ENCODE measurements at regions not wholly inside any gene's neighbourhood (a gene's known extent, or its start where the extent isn't known, plus 50 kb on each side); places are given as distances from the start of the nearest gene placed in this dataset.

DNA sequence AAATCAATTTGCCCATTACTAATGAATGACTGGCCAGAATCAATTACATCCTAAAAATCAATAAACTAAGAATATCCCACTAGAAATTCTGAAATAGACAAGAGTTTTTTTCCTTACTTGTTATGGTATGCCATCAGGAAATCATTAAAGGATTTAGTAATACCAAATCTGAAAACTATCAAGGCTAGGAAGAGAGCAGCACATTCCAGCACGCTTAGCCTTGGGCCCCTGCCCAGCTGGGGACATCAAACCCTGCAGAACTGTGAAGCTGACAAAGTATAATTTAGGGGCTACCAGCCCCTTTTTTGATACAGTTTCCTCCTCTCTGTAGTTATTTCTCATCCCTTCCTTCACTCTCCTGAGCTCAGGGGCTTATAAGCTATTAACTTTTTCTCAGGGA is 247.8 kb upstream of the ZC3H12C start:
- H3K9me3 Mint-ChIP-seq (ENCODE audit: insufficient read depth) = no peaks in the 10 kb centered on the region
- no peaks in the 10 kb centered on the region for H3K27me3 Mint-ChIP-seq (ENCODE audit: low read depth)
- ATAC-seq (no peak), DNase-seq (no peak)
- H3K27ac Mint-ChIP-seq = no peak overlapping the region
- no peaks in the 10 kb centered on the region for H3K36me3 Mint-ChIP-seq (ENCODE audit: low read depth)
- H3K4me1 Mint-ChIP-seq (ENCODE audit: low read depth) = no peaks in the 10 kb centered on the region
- CTCF ChIA-PET = no interaction called here
- POLR2A ChIA-PET = no interaction called here
- no peak overlapping the region for H3K4me3 Mint-ChIP-seq

DNA sequence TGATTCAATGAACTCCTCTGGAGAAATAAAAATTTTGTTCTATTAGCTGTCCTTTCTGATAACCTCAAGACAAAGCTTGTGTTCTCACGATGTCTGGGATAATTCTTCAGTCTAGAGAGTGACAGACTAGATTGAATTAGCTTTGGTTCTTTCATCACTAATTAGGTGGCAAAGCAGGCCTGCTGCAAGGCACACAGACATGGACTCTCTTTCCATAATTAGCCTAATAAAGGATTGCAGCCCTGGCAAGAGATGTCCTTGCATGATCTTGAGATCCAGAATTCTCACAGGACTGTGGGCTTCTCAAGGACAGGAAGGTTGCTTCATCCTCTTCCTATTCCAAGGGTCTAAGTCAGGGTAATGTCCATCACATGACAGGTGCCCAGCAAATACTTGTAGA is 245.6 kb upstream of the ZC3H12C start:
- H3K36me3 Mint-ChIP-seq (ENCODE audit: low read depth) = no peaks in the 10 kb centered on the region
- no peaks in the 10 kb centered on the region for H3K4me1 Mint-ChIP-seq (ENCODE audit: low read depth)
- CTCF ChIA-PET = interaction anchor here (1.0 kb wide), 1 partner anchor 92 kb away, joined by 3 read pairs; no protein-coding TSS in a partner anchor
- DNase-seq (no peak), ATAC-seq (no peak)
- H3K27me3 Mint-ChIP-seq (ENCODE audit: low read depth) = no peaks in the 10 kb centered on the region
- POLR2A ChIA-PET = no interaction called here
- no peak overlapping the region for H3K4me3 Mint-ChIP-seq
- H3K27ac Mint-ChIP-seq = no peak overlapping the region
- no peaks in the 10 kb centered on the region for H3K9me3 Mint-ChIP-seq (ENCODE audit: insufficient read depth)

- no peaks in the 10 kb centered on the region for H3K27me3 Mint-ChIP-seq (ENCODE audit: low read depth)
- H3K36me3 Mint-ChIP-seq (ENCODE audit: low read depth) = no peaks in the 10 kb centered on the region
- POLR2A ChIA-PET = no interaction called here
- H3K4me3 Mint-ChIP-seq = no peak overlapping the region
- CTCF ChIA-PET = no interaction called here
- no peaks in the 10 kb centered on the region for H3K4me1 Mint-ChIP-seq (ENCODE audit: low read depth)
- ATAC-seq (no peak), DNase-seq (no peak)
- H3K27ac Mint-ChIP-seq = no peak overlapping the region
- H3K9me3 Mint-ChIP-seq (ENCODE audit: insufficient read depth) = no peaks in the 10 kb centered on the region
Measured at GRCh38 chr11:109849051-109849450, 244.1 kb upstream of the ZC3H12C start.

- Mint-ChIP-seq H3K27ac (no peak overlapping the region), H3K27me3 (ENCODE audit: low read depth) (no peaks in the 10 kb centered on the region), H3K4me3 (no peak overlapping the region), H3K9me3 (ENCODE audit: insufficient read depth) (no peaks in the 10 kb centered on the region), H3K36me3 (ENCODE audit: low read depth) (no peaks in the 10 kb centered on the region), H3K4me1 (ENCODE audit: low read depth) (no peaks in the 10 kb centered on the region)
- CTCF ChIA-PET = interaction anchor here (1.4 kb wide), 1 partner anchor 15 kb away, joined by 3 read pairs; no protein-coding TSS in a partner anchor
- POLR2A ChIA-PET = no interaction called here
- no peak for DNase-seq
- no peak for ATAC-seq
Measured at GRCh38 chr11:109849946-109850345, 243.2 kb upstream of the ZC3H12C start.

- no peak overlapping the region for H3K4me3 Mint-ChIP-seq
- CTCF ChIA-PET = interaction anchor here (1.2 to 1.3 kb wide), 2 partner anchors 13 to 87 kb away, joined by 3 to 4 read pairs; no protein-coding TSS in a partner anchor
- DNase-seq = no peak
- H3K36me3 Mint-ChIP-seq (ENCODE audit: low read depth) = no peaks in the 10 kb centered on the region
- H3K4me1 Mint-ChIP-seq (ENCODE audit: low read depth) = no peaks in the 10 kb centered on the region
- no peaks in the 10 kb centered on the region for H3K9me3 Mint-ChIP-seq (ENCODE audit: insufficient read depth)
- no peak overlapping the region for H3K27ac Mint-ChIP-seq
- POLR2A ChIA-PET = no interaction called here
- H3K27me3 Mint-ChIP-seq (ENCODE audit: low read depth) = no peaks in the 10 kb centered on the region
- no peak for ATAC-seq
Measured at GRCh38 chr11:109851780-109852390, 241.3 kb upstream of the ZC3H12C start.

DNA sequence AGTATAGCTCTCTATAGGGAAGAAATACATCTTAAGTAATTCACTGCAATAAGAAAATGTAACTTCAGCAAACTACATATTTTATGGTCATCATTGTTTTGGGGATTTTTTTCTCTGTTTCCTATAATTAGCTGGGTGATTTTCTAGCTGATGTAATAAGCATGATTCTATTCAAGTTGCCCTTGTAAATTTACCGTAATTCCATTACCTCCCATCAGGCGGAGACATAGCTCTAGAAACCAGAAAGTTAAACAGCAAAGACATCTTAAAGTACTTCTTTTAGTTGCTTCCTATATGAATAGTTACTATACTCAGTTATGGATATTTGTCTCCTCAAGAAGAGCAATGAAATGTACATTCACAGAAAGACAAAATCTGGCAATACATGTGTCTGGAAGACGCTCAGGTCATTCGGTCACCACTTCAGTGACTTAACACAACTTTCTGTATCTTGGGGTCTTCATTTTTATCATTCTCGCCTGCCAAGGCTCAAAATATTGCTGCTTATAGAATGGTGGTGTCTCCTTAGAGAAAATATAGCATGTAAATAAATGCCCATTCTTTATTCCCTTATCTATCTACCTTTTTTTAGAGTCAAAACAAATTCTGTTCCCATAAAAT is 239.9 kb upstream of the ZC3H12C start:
- POLR2A ChIA-PET = no interaction called here
- no peaks in the 10 kb centered on the region for H3K36me3 Mint-ChIP-seq (ENCODE audit: low read depth)
- no peak overlapping the region for H3K27ac Mint-ChIP-seq
- no peaks in the 10 kb centered on the region for H3K4me1 Mint-ChIP-seq (ENCODE audit: low read depth)
- DNase-seq (no peak), ATAC-seq (no peak)
- H3K27me3 Mint-ChIP-seq (ENCODE audit: low read depth) = no peaks in the 10 kb centered on the region
- H3K4me3 Mint-ChIP-seq = no peak overlapping the region
- CTCF ChIA-PET = interaction anchor here (0.7 to 1.2 kb wide), 6 partner anchors 9 to 386 kb away, joined by 3 to 6 read pairs (median 3); no protein-coding TSS in a partner anchor
- H3K9me3 Mint-ChIP-seq (ENCODE audit: insufficient read depth) = no peaks in the 10 kb centered on the region

DNA sequence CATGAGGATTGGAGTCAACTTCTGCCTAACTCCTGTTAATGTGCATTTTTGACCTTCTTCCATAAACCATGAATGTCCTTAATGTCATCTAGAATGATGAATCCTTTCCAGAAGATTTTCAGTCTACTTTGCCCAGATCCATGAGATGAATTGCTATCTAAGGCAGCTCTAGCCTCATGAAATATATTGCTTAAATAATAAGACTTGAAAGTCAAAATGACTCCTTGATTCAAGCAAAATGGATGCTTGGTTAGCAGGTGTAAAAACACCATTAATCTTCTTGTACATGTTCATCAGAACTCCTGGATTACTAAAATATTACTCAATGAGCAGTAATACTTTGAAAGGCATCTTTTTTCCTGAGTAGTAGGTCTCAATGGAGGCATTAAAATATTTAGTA is 238.5 kb upstream of the ZC3H12C start:
- ATAC-seq (no peak), DNase-seq (no peak)
- H3K36me3 Mint-ChIP-seq (ENCODE audit: low read depth) = no peaks in the 10 kb centered on the region
- no peaks in the 10 kb centered on the region for H3K27me3 Mint-ChIP-seq (ENCODE audit: low read depth)
- CTCF ChIA-PET = interaction anchor here (0.8 to 1.8 kb wide), 2 partner anchors 84 to 86 kb away, joined by 6 to 7 read pairs; no protein-coding TSS in a partner anchor
- no peaks in the 10 kb centered on the region for H3K9me3 Mint-ChIP-seq (ENCODE audit: insufficient read depth)
- no peaks in the 10 kb centered on the region for H3K4me1 Mint-ChIP-seq (ENCODE audit: low read depth)
- no peak overlapping the region for H3K4me3 Mint-ChIP-seq
- POLR2A ChIA-PET = no interaction called here
- H3K27ac Mint-ChIP-seq = no peak overlapping the region

DNA sequence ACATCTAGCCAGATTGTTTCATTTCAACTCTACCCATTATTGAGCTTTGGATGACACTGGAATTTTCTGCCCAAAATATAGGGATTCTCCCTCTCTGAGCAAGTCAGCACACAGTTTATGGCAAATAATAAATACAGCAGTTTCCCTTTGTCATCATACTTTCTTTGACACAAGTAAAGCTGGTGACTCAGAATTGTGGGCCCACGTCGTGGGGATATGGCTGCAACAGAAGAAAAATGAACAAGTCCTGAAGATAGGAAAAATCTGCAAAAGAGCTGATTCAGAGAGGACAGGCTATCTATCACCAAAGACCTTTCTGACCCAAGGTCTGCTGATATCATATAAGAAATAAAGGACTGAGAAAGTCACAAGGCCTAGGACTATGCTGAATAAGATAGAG is 236.3 kb upstream of the ZC3H12C start:
- POLR2A ChIA-PET = no interaction called here
- H3K27ac Mint-ChIP-seq = no peak overlapping the region
- no peak overlapping the region for H3K4me3 Mint-ChIP-seq

DNA sequence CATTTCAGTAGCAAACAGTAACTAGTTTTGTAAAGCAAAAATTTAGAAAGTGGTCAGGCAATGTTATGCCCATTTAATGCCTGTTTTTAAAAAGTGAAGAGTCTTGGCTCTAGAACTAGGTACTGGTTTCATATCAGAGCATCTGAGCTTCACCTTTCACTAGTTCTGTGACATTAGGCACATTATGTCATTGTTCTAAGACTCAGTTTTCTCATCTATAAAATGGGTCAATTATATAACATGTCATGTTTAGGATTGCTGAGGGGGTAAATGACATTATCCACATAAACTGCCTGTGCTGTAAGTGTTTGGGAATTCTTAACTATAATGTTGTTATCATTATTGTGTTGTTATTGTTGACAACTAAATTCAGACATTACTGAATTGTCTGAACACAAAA is 235.6 kb upstream of the ZC3H12C start:
- Mint-ChIP-seq H3K4me1 (ENCODE audit: low read depth) (no peaks in the 10 kb centered on the region), H3K27ac (no peak overlapping the region), H3K27me3 (ENCODE audit: low read depth) (no peaks in the 10 kb centered on the region), H3K36me3 (ENCODE audit: low read depth) (no peaks in the 10 kb centered on the region), H3K4me3 (no peak overlapping the region), H3K9me3 (ENCODE audit: insufficient read depth) (no peaks in the 10 kb centered on the region)
- no peak for DNase-seq
- ATAC-seq = no peak
- CTCF ChIA-PET = no interaction called here
- POLR2A ChIA-PET = no interaction called here

More for the DNA sequence above, 236.3 kb upstream of the ZC3H12C start:
- no peaks in the 10 kb centered on the region for H3K27me3 Mint-ChIP-seq (ENCODE audit: low read depth)
- H3K9me3 Mint-ChIP-seq (ENCODE audit: insufficient read depth) = no peaks in the 10 kb centered on the region
- DNase-seq = no peak
- ATAC-seq = no peak
- no peaks in the 10 kb centered on the region for H3K4me1 Mint-ChIP-seq (ENCODE audit: low read depth)
- CTCF ChIA-PET = no interaction called here
- H3K36me3 Mint-ChIP-seq (ENCODE audit: low read depth) = no peaks in the 10 kb centered on the region

- no peaks in the 10 kb centered on the region for H3K4me1 Mint-ChIP-seq (ENCODE audit: low read depth)
- no peaks in the 10 kb centered on the region for H3K36me3 Mint-ChIP-seq (ENCODE audit: low read depth)
- no peak overlapping the region for H3K4me3 Mint-ChIP-seq
- no peak for ATAC-seq
- no peak for DNase-seq
- ChIA-PET CTCF (no interaction called here), POLR2A (no interaction called here)
- H3K9me3 Mint-ChIP-seq (ENCODE audit: insufficient read depth) = no peaks in the 10 kb centered on the region
- no peak overlapping the region for H3K27ac Mint-ChIP-seq
- no peaks in the 10 kb centered on the region for H3K27me3 Mint-ChIP-seq (ENCODE audit: low read depth)
Measured at GRCh38 chr11:109858152-109858551, 235.0 kb upstream of the ZC3H12C start.

DNA sequence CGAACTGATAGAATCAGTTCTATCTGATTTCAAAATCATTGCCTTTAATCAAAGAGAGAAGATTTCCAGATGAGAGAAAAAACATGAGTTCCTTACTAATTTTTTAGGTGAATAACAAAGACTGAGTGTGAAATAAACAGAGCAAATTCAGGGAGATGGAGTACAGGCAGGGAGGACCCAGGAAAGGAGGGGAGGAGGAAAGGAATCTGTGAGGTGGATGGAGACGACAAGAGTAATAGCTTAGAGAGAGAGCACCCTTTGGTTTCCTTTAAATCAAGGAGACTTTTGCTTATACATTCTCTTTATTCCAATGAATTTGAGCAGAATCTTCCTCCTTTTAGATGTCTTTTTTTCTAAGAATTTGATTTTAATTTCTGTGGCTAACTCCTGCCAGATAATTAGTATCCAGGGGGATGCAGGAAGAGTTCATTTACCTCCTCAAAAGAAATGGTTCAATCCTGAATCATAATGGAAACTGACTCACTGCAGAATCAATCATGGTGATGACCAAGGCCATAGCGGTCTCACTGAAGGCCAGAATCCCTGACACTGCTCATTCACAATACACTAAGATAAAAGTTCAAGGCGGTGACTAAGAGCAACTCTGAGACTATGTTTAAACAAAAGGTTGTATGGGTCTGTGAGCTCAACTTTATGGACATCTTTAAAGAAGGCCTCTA is 234.0 kb upstream of the ZC3H12C start:
- CTCF ChIA-PET = interaction anchor here (0.7 kb wide), 1 partner anchor 28 kb away, joined by 3 read pairs; no protein-coding TSS in a partner anchor
- no peaks in the 10 kb centered on the region for H3K4me1 Mint-ChIP-seq (ENCODE audit: low read depth)
- no peaks in the 10 kb centered on the region for H3K27me3 Mint-ChIP-seq (ENCODE audit: low read depth)
- POLR2A ChIA-PET = no interaction called here
- no peaks in the 10 kb centered on the region for H3K9me3 Mint-ChIP-seq (ENCODE audit: insufficient read depth)
- H3K4me3 Mint-ChIP-seq = no peak overlapping the region
- ATAC-seq = no peak
- no peak for DNase-seq
- H3K36me3 Mint-ChIP-seq (ENCODE audit: low read depth) = no peaks in the 10 kb centered on the region
- H3K27ac Mint-ChIP-seq = no peak overlapping the region

DNA sequence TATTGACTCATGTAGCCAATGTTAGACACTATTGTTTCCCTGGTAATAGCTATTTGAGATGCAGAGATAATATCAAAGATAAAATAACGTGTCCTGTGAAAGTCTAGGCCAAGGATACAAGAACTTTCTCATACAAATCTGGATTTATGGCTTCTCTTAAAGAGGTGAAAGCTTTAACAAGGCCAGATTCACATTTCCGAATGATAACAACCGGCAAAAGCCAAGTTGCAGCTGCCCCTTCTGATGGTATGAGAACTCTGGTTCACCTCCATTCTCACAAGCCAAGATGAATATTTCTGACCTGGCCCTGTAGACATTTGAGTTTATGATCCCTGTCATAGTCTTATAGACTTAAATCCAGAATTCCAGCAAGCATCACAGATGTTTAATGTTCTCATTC is 230.4 kb upstream of the ZC3H12C start:
- no peak overlapping the region for H3K4me3 Mint-ChIP-seq
- POLR2A ChIA-PET = no interaction called here
- no peak for ATAC-seq
- H3K9me3 Mint-ChIP-seq (ENCODE audit: insufficient read depth) = no peaks in the 10 kb centered on the region
- no peak overlapping the region for H3K27ac Mint-ChIP-seq
- CTCF ChIA-PET = no interaction called here
- H3K27me3 Mint-ChIP-seq (ENCODE audit: low read depth) = no peaks in the 10 kb centered on the region
- no peaks in the 10 kb centered on the region for H3K36me3 Mint-ChIP-seq (ENCODE audit: low read depth)
- H3K4me1 Mint-ChIP-seq (ENCODE audit: low read depth) = no peaks in the 10 kb centered on the region
- DNase-seq = no peak

Data from activated CD8-positive, alpha-beta T cell treated with anti-CD3 and anti-CD28 coated beads, Interleukin-2, amount 10 ng/mL, durations not matched to agents 7 days and 5 days (primary cell).